ENCODE measurements at regions not wholly inside any gene's neighbourhood (a gene's known extent, or its start where the extent isn't known, plus 50 kb on each side); places are given as distances from the start of the nearest gene placed in this dataset.
A peak's percentile ranks its signal among the peaks of the same experiment; 100 is the strongest.
"Not testable (repeated sequence)": the region's sequence is repeated elsewhere in the genome, so short reads cannot be mapped to it uniquely, and the experiment has no call there.

- no peak for TF ChIP-seq CTCF (IDR thresholded peaks at IDR 0.05; ENCODE audit: low read depth, low read length)
- H3K4me3 ChIP-seq (ENCODE audit: low read depth, low read length), result no peak overlapping the region
- in situ Hi-C loops (cut with HindIII; ENCODE audit: low sequenced_read_pairs), result no loop called here
- no peak for DNase-seq (ENCODE audit: low read depth, low spot score)
These were observed 2405.8 kb downstream of the PCDH7 start for GRCh38 chr4:33126002-33126401.

DNA sequence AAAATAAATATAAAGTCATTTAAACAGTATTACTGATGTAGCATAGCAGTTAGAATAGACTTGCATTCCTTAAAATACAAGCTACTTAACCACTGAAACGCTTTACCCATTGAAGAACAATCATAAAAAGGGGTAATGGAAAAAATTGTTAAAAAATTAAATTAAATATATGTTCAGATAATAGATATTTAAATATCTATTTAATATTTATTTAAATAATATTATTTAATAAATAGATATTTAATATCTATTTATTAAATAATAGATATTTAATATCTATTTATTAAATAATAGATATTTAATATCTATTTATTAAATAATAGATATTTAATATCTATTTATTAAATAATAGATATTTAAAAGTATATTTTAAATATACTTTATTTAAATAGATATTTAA is 2410.5 kb downstream of the PCDH7 start:
- H3K4me3 ChIP-seq (ENCODE audit: low read depth, low read length); DNase-seq (ENCODE audit: low read depth, low spot score); in situ Hi-C loops (cut with HindIII; ENCODE audit: low sequenced_read_pairs): not testable (repeated sequence)

GRCh38 chr4:33133723-33134122 is 2413.6 kb downstream of the PCDH7 start:
- in situ Hi-C loops (cut with HindIII; ENCODE audit: low sequenced_read_pairs), result no loop called here
- no peak for DNase-seq (ENCODE audit: low read depth, low spot score)
- no peak overlapping the region for H3K4me3 ChIP-seq (ENCODE audit: low read depth, low read length)
- no peak for TF ChIP-seq CTCF (IDR thresholded peaks at IDR 0.05; ENCODE audit: low read depth, low read length)

- no peak for TF ChIP-seq CTCF (IDR thresholded peaks at IDR 0.05; ENCODE audit: low read depth, low read length)
- no peak for DNase-seq (ENCODE audit: low read depth, low spot score)
- no peak overlapping the region for H3K4me3 ChIP-seq (ENCODE audit: low read depth, low read length)
- in situ Hi-C loops (cut with HindIII; ENCODE audit: low sequenced_read_pairs), result no loop called here
These were observed 2414.2 kb downstream of the PCDH7 start for GRCh38 chr4:33134366-33134765.

DNA sequence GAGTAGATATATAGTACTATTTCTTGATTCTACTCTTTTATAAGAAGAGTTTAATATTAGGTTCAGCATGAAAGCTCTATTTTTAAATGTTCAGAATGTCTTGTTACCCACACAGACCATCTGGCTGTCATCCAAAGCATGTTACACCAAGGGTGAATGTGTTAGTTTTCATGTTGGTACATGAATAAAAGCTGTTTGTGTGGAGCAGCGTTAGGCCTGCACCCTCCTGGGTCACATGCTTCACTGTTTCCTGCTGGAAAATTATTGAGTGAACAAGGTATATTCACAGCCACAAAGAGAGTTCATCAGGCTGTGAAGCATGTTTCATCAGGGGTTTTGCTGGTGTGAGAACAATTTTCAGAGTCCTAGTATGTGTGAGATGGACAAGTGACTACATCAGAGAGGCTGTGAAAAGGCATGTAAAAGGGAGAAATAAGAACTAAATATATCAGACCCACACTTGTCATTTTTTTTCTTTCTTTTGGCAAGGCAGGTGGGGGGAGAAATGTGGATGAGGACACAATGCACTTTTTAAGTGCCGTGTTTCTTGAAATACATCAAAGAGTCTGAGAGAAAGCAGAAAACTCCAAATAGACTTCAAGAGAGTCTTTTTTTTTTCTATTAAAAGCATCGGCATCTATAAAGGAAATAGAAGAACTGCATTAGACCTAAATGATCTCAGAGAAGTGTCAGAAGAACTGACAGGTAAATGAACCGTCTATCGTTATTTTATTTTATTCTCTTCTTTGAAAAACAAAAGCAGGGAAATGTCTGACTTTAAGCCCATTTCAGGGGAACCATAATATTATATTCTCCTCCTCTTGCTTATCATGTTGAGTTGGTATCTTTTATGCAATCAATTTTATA is 2429.7 kb downstream of the PCDH7 start:
- in situ Hi-C loops (cut with HindIII; ENCODE audit: low sequenced_read_pairs), result no loop called here
- TF ChIP-seq CTCF (IDR thresholded peaks at IDR 0.05; ENCODE audit: low read depth, low read length), result no peak
- DNase-seq (ENCODE audit: low read depth, low spot score), result peak; percentile 4
- no peak overlapping the region for H3K4me3 ChIP-seq (ENCODE audit: low read depth, low read length)

DNA sequence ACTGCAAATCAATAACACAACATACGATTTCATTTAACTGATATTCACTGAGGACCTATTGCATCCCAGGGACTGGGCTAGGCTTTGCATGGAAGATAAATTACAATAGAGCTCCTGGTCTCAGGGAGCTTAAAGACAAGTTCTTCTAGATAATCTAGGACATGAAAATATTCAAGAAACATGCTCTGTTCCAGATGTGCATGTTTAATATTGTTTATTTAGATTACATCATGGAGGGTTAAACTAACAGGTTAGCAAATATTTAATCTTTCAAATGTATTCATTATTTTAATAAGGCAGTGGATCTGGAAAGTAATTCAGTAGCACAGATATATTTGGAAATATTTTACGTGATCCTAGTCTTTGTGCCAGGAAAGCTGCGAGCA is 2430.3 kb downstream of the PCDH7 start:
- no peak overlapping the region for H3K4me3 ChIP-seq (ENCODE audit: low read depth, low read length)
- no peak for TF ChIP-seq CTCF (IDR thresholded peaks at IDR 0.05; ENCODE audit: low read depth, low read length)
- in situ Hi-C loops (cut with HindIII; ENCODE audit: low sequenced_read_pairs), result no loop called here
- DNase-seq (ENCODE audit: low read depth, low spot score), result no peak

DNA sequence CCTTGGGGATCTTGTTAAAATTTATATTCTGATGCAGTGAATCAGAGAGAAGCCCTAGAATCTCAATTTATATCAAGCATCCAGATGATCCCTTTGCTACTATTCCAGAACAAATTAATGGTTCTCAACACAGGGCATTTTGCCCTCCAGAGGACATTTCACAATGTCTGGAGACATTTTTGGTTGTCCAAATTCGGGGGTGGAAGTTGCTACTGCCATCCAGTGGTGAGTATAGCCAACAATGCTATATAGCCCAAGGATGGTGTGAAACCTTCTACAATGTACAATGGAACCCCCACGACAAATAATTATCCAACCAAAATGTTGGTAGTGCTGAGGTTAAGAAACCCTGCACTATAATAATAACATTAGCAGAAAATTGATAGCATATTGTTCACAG is 2440.0 kb downstream of the PCDH7 start:
- DNase-seq (ENCODE audit: low read depth, low spot score), result no peak
- no peak overlapping the region for H3K4me3 ChIP-seq (ENCODE audit: low read depth, low read length)
- in situ Hi-C loops (cut with HindIII; ENCODE audit: low sequenced_read_pairs), result no loop called here
- TF ChIP-seq CTCF (IDR thresholded peaks at IDR 0.05; ENCODE audit: low read depth, low read length), result peak; percentile 45

Measured in astrocyte of the spinal cord (primary cell).